ENCODE measurements at regions not wholly inside any gene's neighbourhood (a gene's known extent, or its start where the extent isn't known, plus 50 kb on each side); places are given as distances from the start of the nearest gene placed in this dataset.

DNA sequence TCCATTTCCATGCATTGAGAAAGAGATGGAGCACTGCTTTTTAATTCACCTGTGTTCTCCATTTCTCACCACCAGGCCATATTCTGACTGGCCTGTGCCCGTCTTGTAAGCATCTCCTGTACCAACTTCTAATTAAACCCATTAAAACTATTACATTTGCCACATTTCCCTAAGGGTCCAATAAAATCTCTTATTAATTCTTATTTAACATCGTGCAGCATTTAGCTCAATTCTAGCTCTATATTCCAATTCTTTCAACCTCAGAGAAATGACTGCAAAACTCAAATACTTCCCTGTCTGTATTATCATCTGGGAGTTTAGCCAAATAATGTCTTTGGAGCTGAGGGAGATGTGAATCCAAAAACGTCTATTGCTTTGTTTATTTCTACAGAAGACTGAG, 495.4 kb upstream of the TMEM132C start:
- no peak for TF ChIP-seq Cebpa-rat (IDR thresholded peaks at IDR 0.05)
- no peaks in the 10 kb centered on the region for H3K36me3 ChIP-seq
- peak overlapping the region; percentile 75 for H3K4me2 ChIP-seq
- H4K20me1 ChIP-seq: no peaks in the 10 kb centered on the region
- peak overlapping the region; percentile 56; the same call in 1 of the 2 replicates for H3K27ac ChIP-seq
- H3K9me3 ChIP-seq: no peaks in the 10 kb centered on the region
- H3K27me3 ChIP-seq: no peaks in the 10 kb centered on the region
- peaks cover 38% of the 10 kb centered on the region for H3K4me1 ChIP-seq
- H3K9ac ChIP-seq: no peak overlapping the region
- no peak overlapping the region for H3K4me3 ChIP-seq

DNA sequence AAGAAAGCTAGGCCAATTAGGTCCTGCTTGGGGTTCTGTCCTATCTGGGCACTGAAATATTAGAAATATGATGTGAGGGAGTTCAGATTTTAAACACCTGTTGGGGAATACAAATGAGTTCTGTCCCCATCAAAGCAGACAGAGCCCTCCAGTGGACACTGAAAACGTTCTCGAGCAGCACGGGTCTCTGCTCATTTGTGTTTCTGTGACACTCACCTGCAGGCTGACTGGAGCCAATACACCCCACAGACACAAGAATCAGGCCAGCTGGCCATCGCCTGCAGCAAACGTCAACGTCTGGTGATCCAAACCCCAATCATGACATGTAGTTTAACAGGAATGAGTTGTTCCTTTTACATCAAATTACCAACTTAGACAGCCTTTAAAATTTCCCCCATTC, 493.4 kb upstream of the TMEM132C start:
- Histone ChIP-seq H3K27ac (no peak overlapping the region), H3K9ac (no peak overlapping the region), H3K9me3 (no peaks in the 10 kb centered on the region), H3K4me1 (peaks cover 38% of the 10 kb centered on the region), H3K4me3 (no peak overlapping the region), H4K20me1 (no peaks in the 10 kb centered on the region), H3K36me3 (no peaks in the 10 kb centered on the region), H3K27me3 (no peaks in the 10 kb centered on the region), H3K4me2 (no peak overlapping the region)
- TF ChIP-seq Cebpa-rat (IDR thresholded peaks at IDR 0.05): no peak

DNA sequence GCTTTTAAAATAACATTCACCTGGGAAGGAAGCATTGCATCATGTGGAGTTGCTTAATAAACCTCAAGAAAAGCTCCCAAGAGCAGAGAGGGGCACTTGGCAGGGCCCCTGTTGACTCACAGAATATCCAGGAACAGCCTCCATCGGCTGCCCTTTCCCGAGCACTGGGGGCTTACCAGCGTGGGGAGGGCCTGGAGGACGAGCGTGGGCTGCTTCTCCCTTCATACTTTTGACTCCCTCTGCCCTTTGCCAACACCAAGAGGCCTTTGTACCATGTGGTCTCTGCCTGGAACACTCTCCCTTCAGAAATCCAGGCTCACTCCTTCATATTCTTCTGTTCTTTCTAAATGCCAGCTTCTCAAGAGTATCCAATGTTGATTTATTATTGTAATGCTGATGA, 492.1 kb upstream of the TMEM132C start:
- H3K4me3 ChIP-seq: no peak overlapping the region
- H3K4me2 ChIP-seq: no peak overlapping the region
- H4K20me1 ChIP-seq: no peaks in the 10 kb centered on the region
- H3K27ac ChIP-seq: no peak overlapping the region
- peaks cover 34% of the 10 kb centered on the region for H3K4me1 ChIP-seq
- no peak overlapping the region for H3K9ac ChIP-seq
- H3K27me3 ChIP-seq: no peaks in the 10 kb centered on the region
- no peak for TF ChIP-seq Cebpa-rat (IDR thresholded peaks at IDR 0.05)
- no peaks in the 10 kb centered on the region for H3K36me3 ChIP-seq
- H3K9me3 ChIP-seq: no peaks in the 10 kb centered on the region

DNA sequence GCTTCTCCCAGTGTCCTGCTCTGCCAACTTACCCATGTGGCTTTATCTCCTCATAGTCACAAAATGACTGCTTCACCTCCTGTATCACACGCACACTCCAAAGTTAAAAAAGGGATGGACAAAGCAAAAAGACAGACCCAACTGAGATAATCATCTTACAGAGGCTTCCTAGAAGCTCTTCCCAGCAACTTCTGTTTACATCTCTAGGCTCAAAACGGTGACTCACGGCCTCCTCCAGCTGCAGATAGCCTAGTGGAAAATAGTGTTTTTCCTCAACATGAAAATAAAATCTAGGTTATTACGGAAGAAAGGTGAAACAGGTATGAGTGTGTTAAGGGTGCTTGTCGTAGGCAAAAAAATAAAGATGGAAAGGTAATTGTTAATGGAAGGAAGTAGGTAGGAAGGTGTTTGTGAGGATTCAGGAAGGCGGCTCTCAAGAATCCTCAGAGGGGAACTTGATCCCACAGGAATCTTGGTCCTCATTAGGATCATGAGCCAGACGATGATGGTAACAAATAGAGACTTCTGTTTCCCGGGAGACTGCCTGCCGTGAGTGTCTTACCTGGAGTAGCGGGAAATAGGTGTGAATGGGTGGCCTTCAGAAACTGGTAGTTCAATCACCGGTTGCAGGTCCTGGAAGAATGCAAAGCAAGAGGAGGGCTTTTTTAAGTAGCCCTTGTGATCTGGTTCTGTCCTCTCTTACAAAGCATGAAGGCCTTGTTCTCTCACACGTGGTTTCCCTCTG, 487.5 kb upstream of the TMEM132C start:
- H3K27me3 ChIP-seq: no peaks in the 10 kb centered on the region
- no peaks in the 10 kb centered on the region for H3K36me3 ChIP-seq
- no peaks in the 10 kb centered on the region for H3K4me1 ChIP-seq
- H3K4me3 ChIP-seq: no peak overlapping the region
- TF ChIP-seq Cebpa-rat (IDR thresholded peaks at IDR 0.05): no peak
- no peaks in the 10 kb centered on the region for H3K9me3 ChIP-seq
- no peaks in the 10 kb centered on the region for H4K20me1 ChIP-seq
- no peak overlapping the region for H3K4me2 ChIP-seq
- no peak overlapping the region for H3K9ac ChIP-seq
- H3K27ac ChIP-seq: no peak overlapping the region

DNA sequence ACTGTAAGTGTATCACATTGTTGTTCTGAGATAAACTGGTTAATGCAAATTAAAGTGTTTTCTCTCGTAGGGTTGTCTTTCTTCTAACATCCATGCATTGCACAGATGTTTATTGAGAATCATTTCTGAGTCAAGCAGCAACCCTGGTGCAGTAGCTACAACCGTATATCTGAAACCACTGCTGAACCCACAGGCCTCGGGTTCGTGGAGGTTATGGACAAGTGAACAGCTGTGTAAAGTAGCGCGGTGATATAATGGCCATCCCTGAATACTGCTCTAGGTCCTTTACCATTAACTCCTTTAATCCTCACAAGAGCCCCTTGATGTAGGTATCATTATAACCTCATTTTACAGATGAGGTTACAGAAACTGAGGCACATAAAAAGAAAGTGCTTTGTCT, 486.1 kb upstream of the TMEM132C start:
- no peak overlapping the region for H3K9ac ChIP-seq
- TF ChIP-seq Cebpa-rat (IDR thresholded peaks at IDR 0.05): no peak
- H4K20me1 ChIP-seq: no peaks in the 10 kb centered on the region
- no peak overlapping the region for H3K4me3 ChIP-seq
- H3K4me1 ChIP-seq: no peaks in the 10 kb centered on the region
- H3K27ac ChIP-seq: no peak overlapping the region
- no peaks in the 10 kb centered on the region for H3K27me3 ChIP-seq
- no peaks in the 10 kb centered on the region for H3K9me3 ChIP-seq
- H3K4me2 ChIP-seq: no peak overlapping the region
- H3K36me3 ChIP-seq: no peaks in the 10 kb centered on the region

DNA sequence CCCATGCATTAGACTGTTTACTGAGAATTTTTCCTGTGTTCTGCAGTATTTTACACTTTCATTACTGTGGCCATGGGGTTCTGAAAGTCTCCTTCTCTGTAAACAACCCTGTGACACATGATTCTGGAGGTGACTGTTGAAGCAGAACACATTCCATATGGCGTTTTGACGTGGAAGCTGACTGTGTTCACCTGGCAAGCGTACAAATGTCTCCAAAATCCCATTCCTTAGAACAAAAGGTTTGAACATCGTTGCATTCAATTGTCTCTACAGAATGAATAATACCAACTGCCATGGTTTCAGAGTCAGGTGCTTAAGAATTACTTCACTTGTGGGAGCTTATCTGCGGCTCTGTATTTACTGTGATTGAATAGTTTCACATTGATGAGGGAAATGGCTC, 485.6 kb upstream of the TMEM132C start:
- Histone ChIP-seq H3K9me3 (no peaks in the 10 kb centered on the region), H4K20me1 (no peaks in the 10 kb centered on the region), H3K27me3 (no peaks in the 10 kb centered on the region), H3K4me3 (no peak overlapping the region), H3K36me3 (no peaks in the 10 kb centered on the region), H3K4me2 (no peak overlapping the region), H3K27ac (no peak overlapping the region), H3K4me1 (no peaks in the 10 kb centered on the region), H3K9ac (no peak overlapping the region)
- TF ChIP-seq Cebpa-rat (IDR thresholded peaks at IDR 0.05): no peak

DNA sequence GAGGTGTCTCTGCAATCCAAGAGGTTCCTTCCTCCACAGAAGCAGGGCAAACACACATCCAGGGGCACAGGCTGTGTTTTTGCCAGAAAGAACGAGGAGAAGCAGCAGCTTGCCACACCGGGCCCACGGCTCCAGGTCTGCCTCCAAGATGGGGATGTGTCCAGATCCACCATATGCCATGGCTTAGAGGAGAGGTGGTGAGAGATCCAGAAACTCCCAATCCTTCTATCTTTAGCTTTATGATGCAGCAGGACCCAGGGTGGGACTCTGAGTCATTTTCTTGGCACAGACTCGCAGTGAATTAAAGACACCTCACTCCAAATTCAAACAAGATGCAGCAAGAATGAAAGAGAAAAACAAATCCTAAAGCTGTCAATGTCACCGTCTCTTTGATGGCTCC, 481.4 kb upstream of the TMEM132C start:
- Histone ChIP-seq H3K4me1 (no peaks in the 10 kb centered on the region), H3K27ac (no peak overlapping the region), H3K9me3 (no peaks in the 10 kb centered on the region), H4K20me1 (no peaks in the 10 kb centered on the region), H3K36me3 (no peaks in the 10 kb centered on the region), H3K27me3 (no peaks in the 10 kb centered on the region), H3K4me3 (no peak overlapping the region), H3K4me2 (no peak overlapping the region), H3K9ac (no peak overlapping the region)
- no peak for TF ChIP-seq Cebpa-rat (IDR thresholded peaks at IDR 0.05)

DNA sequence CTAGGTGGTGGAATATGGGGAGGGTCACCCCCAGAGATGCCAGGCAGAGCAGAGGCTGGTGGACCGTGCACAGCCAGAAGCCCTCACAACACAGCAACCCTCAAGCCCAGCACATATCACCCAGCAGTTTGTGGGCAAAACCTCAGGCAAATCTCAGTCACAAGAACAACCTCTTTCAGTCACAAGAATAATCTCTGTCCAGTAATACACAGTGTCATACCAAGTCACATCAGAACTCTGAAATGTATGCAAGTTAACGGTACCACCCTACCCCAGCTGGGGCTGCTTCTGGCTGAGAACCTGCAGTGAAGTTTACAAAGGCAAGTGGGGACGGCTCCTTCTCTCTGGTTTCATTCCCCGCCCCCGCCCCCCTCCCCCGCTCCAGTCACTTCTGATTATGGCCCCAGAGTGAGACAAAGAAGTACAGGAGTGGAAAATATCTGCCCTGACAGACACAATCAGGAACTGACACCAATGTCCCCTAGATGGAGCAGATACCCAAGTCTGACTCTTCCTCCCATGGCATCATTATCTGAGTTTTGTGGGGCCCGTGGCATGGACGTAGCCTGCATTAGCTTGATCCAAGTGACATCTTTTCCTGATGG, 480.9 kb upstream of the TMEM132C start:
- no peaks in the 10 kb centered on the region for H3K27me3 ChIP-seq
- no peaks in the 10 kb centered on the region for H3K4me1 ChIP-seq

DNA sequence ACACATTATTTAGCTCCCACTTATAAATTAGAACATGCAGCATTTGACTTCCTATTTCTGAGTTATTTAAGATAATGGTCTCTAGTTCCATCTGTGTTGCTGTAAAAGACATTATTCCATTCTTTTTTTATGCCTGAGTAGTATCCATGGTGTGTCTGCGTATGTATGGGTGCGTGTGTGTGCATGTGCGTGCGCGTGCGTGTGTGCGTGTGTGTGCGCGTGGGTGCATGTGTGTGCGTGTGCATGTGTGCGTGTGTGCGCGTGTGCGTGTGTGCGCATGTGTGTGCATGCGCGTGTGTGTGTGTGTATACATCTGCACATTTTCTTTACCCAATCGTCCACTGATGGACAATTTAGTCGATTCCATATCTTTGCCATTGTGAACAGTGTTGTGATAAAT, 479.4 kb upstream of the TMEM132C start:
- Histone ChIP-seq H3K4me2 (no peak overlapping the region), H3K9me3 (no peaks in the 10 kb centered on the region), H4K20me1 (no peaks in the 10 kb centered on the region), H3K9ac (no peak overlapping the region), H3K4me3 (no peak overlapping the region), H3K36me3 (no peaks in the 10 kb centered on the region), H3K27ac (no peak overlapping the region), H3K4me1 (no peaks in the 10 kb centered on the region), H3K27me3 (no peaks in the 10 kb centered on the region)
- TF ChIP-seq Cebpa-rat (IDR thresholded peaks at IDR 0.05): no peak

More for the DNA sequence above, 480.9 kb upstream of the TMEM132C start:
- no peak for TF ChIP-seq Cebpa-rat (IDR thresholded peaks at IDR 0.05)
- Histone ChIP-seq H3K27ac (no peak overlapping the region), H3K4me2 (no peak overlapping the region), H4K20me1 (no peaks in the 10 kb centered on the region), H3K36me3 (no peaks in the 10 kb centered on the region), H3K9me3 (no peaks in the 10 kb centered on the region), H3K9ac (no peak overlapping the region), H3K4me3 (no peak overlapping the region)

DNA sequence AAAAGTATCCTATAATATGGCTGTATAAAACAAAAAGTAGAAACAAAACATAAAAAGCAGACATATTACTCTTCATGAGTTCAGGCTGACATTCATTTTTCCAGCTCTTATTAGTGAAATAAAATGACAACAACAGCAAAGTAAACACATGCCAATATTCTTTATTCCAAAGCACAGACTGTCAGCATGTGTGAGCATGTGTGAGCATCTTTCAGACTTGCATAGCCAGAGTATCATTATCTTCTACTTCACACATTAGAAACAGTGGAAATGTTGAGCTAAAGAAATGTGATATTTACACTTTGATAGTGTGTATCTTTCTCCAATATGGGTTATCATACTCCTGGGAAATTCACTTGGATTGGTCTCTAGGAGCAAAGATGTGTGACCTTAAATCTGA, 476.6 kb upstream of the TMEM132C start:
- Histone ChIP-seq H3K9ac (no peak overlapping the region), H3K4me3 (no peak overlapping the region), H3K27me3 (no peaks in the 10 kb centered on the region), H3K4me1 (no peaks in the 10 kb centered on the region), H3K9me3 (no peaks in the 10 kb centered on the region), H4K20me1 (no peaks in the 10 kb centered on the region), H3K27ac (no peak overlapping the region), H3K36me3 (no peaks in the 10 kb centered on the region), H3K4me2 (no peak overlapping the region)
- no peak for TF ChIP-seq Cebpa-rat (IDR thresholded peaks at IDR 0.05)
